Kidney epithelial cell (primary cell): ENCODE measurements at regions not wholly inside any gene's neighbourhood (a gene's known extent, or its start where the extent isn't known, plus 50 kb on each side); places are given as distances from the start of the nearest gene placed in this dataset.

Source experiments
- DNase-seq: peaks from one replicate; pipeline ENCODE4 v3.0.0-alpha.2; 2010; ENCODE audit warnings: low read depth
- H3K27me3 ChIP-seq: 2 replicates; pipeline ENCODE4 v1.6.0; 2011; ENCODE audit warnings: low read length; ENCODE audit not compliant: control insufficient read depth, insufficient read depth
- H3K36me3 ChIP-seq: 2 replicates; pipeline ENCODE4 v1.5.1; 2011; ENCODE audit warnings: low read length; ENCODE audit not compliant: control insufficient read depth, insufficient read depth
- H3K4me3 ChIP-seq: 2 replicates; pipeline ENCODE4 v1.5.1; 2011; ENCODE audit warnings: low read depth, mild to moderate bottlenecking, control low read depth, low read length
- CTCF ChIP-seq: IDR thresholded peaks from 2 replicates; pipeline ENCODE4 v1.5.1; 2011; ENCODE audit warnings: mild to moderate bottlenecking, moderate library complexity, low read length, control low read depth, inconsistent platforms; ENCODE audit not compliant: insufficient read depth, poor library complexity, severe bottlenecking

GRCh38 chr11:129277198-129277843 lies 85.2 kb upstream of the ARHGAP32 start:
- Histone ChIP-seq H3K27me3 (no peaks in the 10 kb centered on the region), H3K36me3 (no peaks in the 10 kb centered on the region), H3K4me3 (no peak overlapping the region)
- TF ChIP-seq CTCF: no peak
- DNase-seq: no peak

GRCh38 chr11:129275828-129276227 lies 83.7 kb upstream of the ARHGAP32 start:
- H3K4me3 ChIP-seq: no peak overlapping the region
- H3K36me3 ChIP-seq: no peaks in the 10 kb centered on the region
- TF ChIP-seq CTCF: no peak
- H3K27me3 ChIP-seq: no peaks in the 10 kb centered on the region
- no peak for DNase-seq

GRCh38 chr11:129273944-129274711 lies 82.0 kb upstream of the ARHGAP32 start:
- no peaks in the 10 kb centered on the region for H3K36me3 ChIP-seq
- no peaks in the 10 kb centered on the region for H3K27me3 ChIP-seq
- no peak for TF ChIP-seq CTCF
- no peak for DNase-seq
- no peak overlapping the region for H3K4me3 ChIP-seq

- Histone ChIP-seq H3K27me3 (no peaks in the 10 kb centered on the region), H3K4me3 (no peak overlapping the region), H3K36me3 (no peaks in the 10 kb centered on the region)
- no peak for TF ChIP-seq CTCF
- no peak for DNase-seq
Measured at GRCh38 chr11:129273322-129273721, 81.2 kb upstream of the ARHGAP32 start.

GRCh38 chr11:129271030-129271429 lies 78.9 kb upstream of the ARHGAP32 start:
- TF ChIP-seq CTCF: no peak
- Histone ChIP-seq H3K36me3 (no peaks in the 10 kb centered on the region), H3K4me3 (no peak overlapping the region), H3K27me3 (no peaks in the 10 kb centered on the region)
- no peak for DNase-seq
